BLaER1 (cell line): ENCODE measurements at regions not wholly inside any gene's neighbourhood (a gene's known extent, or its start where the extent isn't known, plus 50 kb on each side); places are given as distances from the start of the nearest gene placed in this dataset.
"Not testable (repeated sequence)": the region's sequence is repeated elsewhere in the genome, so short reads cannot be mapped to it uniquely, and the experiment has no call there.

Experiments
- H3K27ac ChIP-seq: shearing (Covaris generic); formaldehyde crosslinking; 2 replicates; pipeline ENCODE4 v1.8.1; 2022
- H3K27me3 ChIP-seq: shearing (Covaris generic); formaldehyde crosslinking; 2 replicates; pipeline ENCODE4 v1.8.1; 2022
- H3K36me3 ChIP-seq: shearing (Covaris generic); formaldehyde crosslinking; 2 replicates; pipeline ENCODE4 v1.8.1; 2022
- H3K4me1 ChIP-seq: shearing (Covaris generic); formaldehyde crosslinking; 2 replicates; pipeline ENCODE4 v1.8.1; 2022
- H3K4me2 ChIP-seq: shearing (Covaris generic); formaldehyde crosslinking; 2 replicates; pipeline ENCODE4 v1.8.1; 2022
- H3K4me3 ChIP-seq: shearing (Covaris generic); formaldehyde crosslinking; 2 replicates; pipeline ENCODE4 v1.8.1; 2022
- H3K9ac ChIP-seq: shearing (Covaris generic); formaldehyde crosslinking; 2 replicates; pipeline ENCODE4 v1.8.1; 2022
- H3K9me3 ChIP-seq: shearing (Covaris generic); formaldehyde crosslinking; 2 replicates; pipeline ENCODE4 v1.8.1; 2022
- H4K20me1 ChIP-seq: shearing (Covaris generic); formaldehyde crosslinking; 2 replicates; pipeline ENCODE4 v1.8.1; 2022
- Cebpa-rat ChIP-seq: shearing (Covaris generic); IDR thresholded peaks from 2 replicates; pipeline ENCODE4 v1.8.1; 2022

GRCh38 chr4:146107587-146108240 is 67.8 kb upstream of the LSM6 start:
- no peak for TF ChIP-seq Cebpa-rat
- H3K9me3 ChIP-seq: no peaks in the 10 kb centered on the region
- no peaks in the 10 kb centered on the region for H3K36me3 ChIP-seq
- H3K27ac ChIP-seq: no peak overlapping the region
- no peaks in the 10 kb centered on the region for H3K27me3 ChIP-seq
- no peak overlapping the region for H3K4me2 ChIP-seq
- no peak overlapping the region for H3K9ac ChIP-seq
- H3K4me1 ChIP-seq: no peaks in the 10 kb centered on the region
- no peak overlapping the region for H3K4me3 ChIP-seq
- no peaks in the 10 kb centered on the region for H4K20me1 ChIP-seq

- Histone ChIP-seq H3K4me3 (no peak overlapping the region), H3K27me3 (no peaks in the 10 kb centered on the region), H3K4me2 (no peak overlapping the region), H3K4me1 (no peaks in the 10 kb centered on the region), H3K36me3 (no peaks in the 10 kb centered on the region), H3K9ac (no peak overlapping the region), H3K9me3 (no peaks in the 10 kb centered on the region), H4K20me1 (no peaks in the 10 kb centered on the region), H3K27ac (no peak overlapping the region)
- no peak for TF ChIP-seq Cebpa-rat
These were observed 70.1 kb upstream of the LSM6 start for GRCh38 chr4:146105464-146105863.

- H3K4me1 ChIP-seq: no peaks in the 10 kb centered on the region
- no peak overlapping the region for H3K4me3 ChIP-seq
- no peaks in the 10 kb centered on the region for H3K36me3 ChIP-seq
- no peaks in the 10 kb centered on the region for H4K20me1 ChIP-seq
- no peak for TF ChIP-seq Cebpa-rat
- no peak overlapping the region for H3K4me2 ChIP-seq
- H3K27me3 ChIP-seq: no peaks in the 10 kb centered on the region
- H3K9me3 ChIP-seq: no peaks in the 10 kb centered on the region
- H3K27ac ChIP-seq: no peak overlapping the region
- no peak overlapping the region for H3K9ac ChIP-seq
These were observed 71.0 kb upstream of the LSM6 start for GRCh38 chr4:146104541-146104940.

GRCh38 chr4:146104052-146104451 is 71.5 kb upstream of the LSM6 start:
- not testable (repeated sequence) for H3K4me3 ChIP-seq, H3K9ac ChIP-seq, H4K20me1 ChIP-seq, H3K27me3 ChIP-seq, H3K4me2 ChIP-seq, H3K4me1 ChIP-seq, H3K27ac ChIP-seq, H3K9me3 ChIP-seq, H3K36me3 ChIP-seq

- Histone ChIP-seq H3K4me3 (no peak overlapping the region), H4K20me1 (no peaks in the 10 kb centered on the region), H3K36me3 (no peaks in the 10 kb centered on the region), H3K9me3 (no peaks in the 10 kb centered on the region), H3K27me3 (no peaks in the 10 kb centered on the region), H3K27ac (no peak overlapping the region), H3K4me2 (no peak overlapping the region), H3K9ac (no peak overlapping the region), H3K4me1 (no peaks in the 10 kb centered on the region)
- TF ChIP-seq Cebpa-rat: no peak
These were observed 75.9 kb upstream of the LSM6 start for GRCh38 chr4:146099585-146099984.

- H3K9ac ChIP-seq: no peak overlapping the region
- no peak overlapping the region for H3K4me2 ChIP-seq
These were observed 76.5 kb upstream of the LSM6 start for GRCh38 chr4:146098978-146099377.

GRCh38 chr4:146098397-146098796 is 77.1 kb upstream of the LSM6 start:
- H3K9ac ChIP-seq: no peak overlapping the region
- no peaks in the 10 kb centered on the region for H3K4me1 ChIP-seq
- H3K27ac ChIP-seq: no peak overlapping the region
- no peaks in the 10 kb centered on the region for H3K36me3 ChIP-seq
- no peak overlapping the region for H3K4me2 ChIP-seq
- H3K4me3 ChIP-seq: no peak overlapping the region
- H3K9me3 ChIP-seq: no peaks in the 10 kb centered on the region
- TF ChIP-seq Cebpa-rat: no peak
- H4K20me1 ChIP-seq: no peaks in the 10 kb centered on the region
- H3K27me3 ChIP-seq: no peaks in the 10 kb centered on the region

More at GRCh38 chr4:146098978-146099377, 76.5 kb upstream of the LSM6 start:
- no peak for TF ChIP-seq Cebpa-rat
- Histone ChIP-seq H4K20me1 (no peaks in the 10 kb centered on the region), H3K4me3 (no peak overlapping the region), H3K27ac (no peak overlapping the region), H3K36me3 (no peaks in the 10 kb centered on the region), H3K27me3 (no peaks in the 10 kb centered on the region), H3K9me3 (no peaks in the 10 kb centered on the region), H3K4me1 (no peaks in the 10 kb centered on the region)

- no peaks in the 10 kb centered on the region for H3K9me3 ChIP-seq
- no peak overlapping the region for H3K27ac ChIP-seq
- H4K20me1 ChIP-seq: no peaks in the 10 kb centered on the region
- no peaks in the 10 kb centered on the region for H3K4me1 ChIP-seq
- H3K9ac ChIP-seq: no peak overlapping the region
- H3K4me3 ChIP-seq: no peak overlapping the region
- no peak for TF ChIP-seq Cebpa-rat
- no peaks in the 10 kb centered on the region for H3K36me3 ChIP-seq
- no peak overlapping the region for H3K4me2 ChIP-seq
- no peaks in the 10 kb centered on the region for H3K27me3 ChIP-seq
These were observed 79.1 kb upstream of the LSM6 start for GRCh38 chr4:146096371-146096770.

- Histone ChIP-seq H3K9ac (no peak overlapping the region), H3K4me2 (no peak overlapping the region), H3K36me3 (no peaks in the 10 kb centered on the region), H3K9me3 (no peaks in the 10 kb centered on the region), H3K27ac (no peak overlapping the region), H3K4me3 (no peak overlapping the region), H3K27me3 (no peaks in the 10 kb centered on the region), H3K4me1 (no peaks in the 10 kb centered on the region), H4K20me1 (no peaks in the 10 kb centered on the region)
- no peak for TF ChIP-seq Cebpa-rat
These were observed 79.7 kb upstream of the LSM6 start for GRCh38 chr4:146095860-146096259.

GRCh38 chr4:146095091-146095690 is 80.3 kb upstream of the LSM6 start:
- Histone ChIP-seq H4K20me1 (no peaks in the 10 kb centered on the region), H3K9ac (no peak overlapping the region), H3K4me2 (no peak overlapping the region), H3K9me3 (no peaks in the 10 kb centered on the region), H3K27ac (no peak overlapping the region), H3K4me1 (no peaks in the 10 kb centered on the region), H3K4me3 (no peak overlapping the region), H3K36me3 (no peaks in the 10 kb centered on the region), H3K27me3 (no peaks in the 10 kb centered on the region)
- TF ChIP-seq Cebpa-rat: no peak

- H3K4me1 ChIP-seq: no peaks in the 10 kb centered on the region
- H3K27me3 ChIP-seq: no peaks in the 10 kb centered on the region
- no peak overlapping the region for H3K27ac ChIP-seq
- no peak overlapping the region for H3K4me3 ChIP-seq
- no peaks in the 10 kb centered on the region for H4K20me1 ChIP-seq
- no peaks in the 10 kb centered on the region for H3K9me3 ChIP-seq
- H3K36me3 ChIP-seq: no peaks in the 10 kb centered on the region
- no peak overlapping the region for H3K4me2 ChIP-seq
- no peak overlapping the region for H3K9ac ChIP-seq
- no peak for TF ChIP-seq Cebpa-rat
These were observed 86.8 kb upstream of the LSM6 start for GRCh38 chr4:146088690-146089089.
